ENCODE measurements at regions not wholly inside any gene's neighbourhood (a gene's known extent, or its start where the extent isn't known, plus 50 kb on each side); places are given as distances from the start of the nearest gene placed in this dataset.

- FAIRE-seq (no peak), DNase-seq (ENCODE audit: low read depth) (no peak)
- Mint-ChIP-seq H3K9me3 (ENCODE audit: unreplicated experiment) (peaks cover 5% of the 10 kb centered on the region), H3K4me3 (ENCODE audit: unreplicated experiment) (no peak overlapping the region), H3K27me3 (ENCODE audit: low read depth, unreplicated experiment) (peaks cover 9% of the 10 kb centered on the region), H3K36me3 (ENCODE audit: low read depth, unreplicated experiment) (peaks cover 2% of the 10 kb centered on the region), H3K4me1 (ENCODE audit: low read depth, unreplicated experiment) (no peaks in the 10 kb centered on the region), H3K27ac (ENCODE audit: unreplicated experiment) (no peak overlapping the region)
- Histone ChIP-seq H3K9ac (ENCODE audit: low read length) (no peak overlapping the region), H3K4me2 (ENCODE audit: low read length) (no peak overlapping the region), H2AFZ (ENCODE audit: low read depth, low read length) (no peak overlapping the region), H3K27me3 (ENCODE audit: insufficient read depth, low read length) (no peaks in the 10 kb centered on the region), H3K4me3 (ENCODE audit: insufficient read depth, low read depth, low read length) (no peak overlapping the region), H4K20me1 (ENCODE audit: insufficient read depth, low read length) (no peaks in the 10 kb centered on the region), H3K4me1 (ENCODE audit: insufficient read depth, low read length) (no peaks in the 10 kb centered on the region), H3K79me2 (ENCODE audit: insufficient read depth, low read length) (no peaks in the 10 kb centered on the region), H3K9me3 (ENCODE audit: insufficient read depth, low read depth, low read length) (peaks cover 2% of the 10 kb centered on the region), H3K36me3 (ENCODE audit: insufficient read depth, low read length) (no peaks in the 10 kb centered on the region), H3K27ac (ENCODE audit: low read depth, low read length) (no peak overlapping the region)
- TF ChIP-seq EZH2 (IDR thresholded peaks at IDR 0.05; ENCODE audit: insufficient read depth, low read length) = no peak
- no peak for TF ChIP-seq CTCF (IDR thresholded peaks at IDR 0.05; ENCODE audit: insufficient read depth, low read depth, low read length)
Measured at GRCh38 chr20:60816901-60817300, 435.2 kb upstream of the CDH4 start.

DNA sequence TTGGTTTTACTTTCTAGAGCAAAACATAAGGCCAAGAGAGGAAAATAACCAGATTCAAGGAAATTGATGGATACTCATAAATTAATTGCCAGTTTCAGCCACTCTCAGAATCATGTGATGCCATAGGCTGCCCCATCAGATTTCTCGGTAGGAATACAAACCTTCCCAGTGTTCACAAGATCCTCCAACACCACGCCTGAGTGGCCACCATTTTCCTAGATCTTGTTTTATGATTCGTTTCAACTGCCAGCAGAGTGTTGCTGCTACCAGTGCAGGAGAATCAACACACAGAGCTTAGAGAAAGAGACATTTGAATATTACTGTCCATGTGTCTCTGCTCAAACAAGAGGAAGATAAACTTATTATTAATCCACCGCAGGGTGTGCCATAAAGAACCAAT, 434.2 kb upstream of the CDH4 start:
- Histone ChIP-seq H3K79me2 (ENCODE audit: insufficient read depth, low read length) (no peaks in the 10 kb centered on the region), H3K9ac (ENCODE audit: low read length) (no peak overlapping the region), H3K36me3 (ENCODE audit: insufficient read depth, low read length) (no peaks in the 10 kb centered on the region), H3K9me3 (ENCODE audit: insufficient read depth, low read depth, low read length) (peaks cover 2% of the 10 kb centered on the region), H3K27me3 (ENCODE audit: insufficient read depth, low read length) (no peaks in the 10 kb centered on the region), H2AFZ (ENCODE audit: low read depth, low read length) (no peak overlapping the region), H3K4me1 (ENCODE audit: insufficient read depth, low read length) (no peaks in the 10 kb centered on the region), H4K20me1 (ENCODE audit: insufficient read depth, low read length) (no peaks in the 10 kb centered on the region), H3K4me3 (ENCODE audit: insufficient read depth, low read depth, low read length) (no peak overlapping the region), H3K4me2 (ENCODE audit: low read length) (no peak overlapping the region), H3K27ac (ENCODE audit: low read depth, low read length) (no peak overlapping the region)
- Mint-ChIP-seq H3K9me3 (ENCODE audit: unreplicated experiment) (peaks cover 5% of the 10 kb centered on the region), H3K4me3 (ENCODE audit: unreplicated experiment) (no peak overlapping the region), H3K4me1 (ENCODE audit: low read depth, unreplicated experiment) (no peaks in the 10 kb centered on the region), H3K27ac (ENCODE audit: unreplicated experiment) (no peak overlapping the region), H3K36me3 (ENCODE audit: low read depth, unreplicated experiment) (peaks cover 2% of the 10 kb centered on the region), H3K27me3 (ENCODE audit: low read depth, unreplicated experiment) (peaks cover 13% of the 10 kb centered on the region)
- DNase-seq (ENCODE audit: low read depth) = no peak
- TF ChIP-seq EZH2 (IDR thresholded peaks at IDR 0.05; ENCODE audit: insufficient read depth, low read length) = no peak
- no peak for TF ChIP-seq CTCF (IDR thresholded peaks at IDR 0.05; ENCODE audit: insufficient read depth, low read depth, low read length)
- no peak for FAIRE-seq

GRCh38 chr20:60819511-60819910, 432.6 kb upstream of the CDH4 start:
- FAIRE-seq = no peak
- no peaks in the 10 kb centered on the region for H3K4me1 Mint-ChIP-seq (ENCODE audit: low read depth, unreplicated experiment)
- H3K27ac ChIP-seq (ENCODE audit: low read depth, low read length) = no peak overlapping the region
- no peaks in the 10 kb centered on the region for H4K20me1 ChIP-seq (ENCODE audit: insufficient read depth, low read length)
- no peak for DNase-seq (ENCODE audit: low read depth)
- H3K4me1 ChIP-seq (ENCODE audit: insufficient read depth, low read length) = no peaks in the 10 kb centered on the region
- no peak overlapping the region for H3K4me3 ChIP-seq (ENCODE audit: insufficient read depth, low read depth, low read length)
- peaks cover 2% of the 10 kb centered on the region for H3K9me3 ChIP-seq (ENCODE audit: insufficient read depth, low read depth, low read length)
- peaks cover 2% of the 10 kb centered on the region for H3K36me3 Mint-ChIP-seq (ENCODE audit: low read depth, unreplicated experiment)
- no peak overlapping the region for H3K27ac Mint-ChIP-seq (ENCODE audit: unreplicated experiment)
- no peak for TF ChIP-seq CTCF (IDR thresholded peaks at IDR 0.05; ENCODE audit: insufficient read depth, low read depth, low read length)
- no peak overlapping the region for H3K4me2 ChIP-seq (ENCODE audit: low read length)
- no peak overlapping the region for H3K4me3 Mint-ChIP-seq (ENCODE audit: unreplicated experiment)
- peaks cover 7% of the 10 kb centered on the region for H3K9me3 Mint-ChIP-seq (ENCODE audit: unreplicated experiment)
- no peak overlapping the region for H3K9ac ChIP-seq (ENCODE audit: low read length)
- peaks cover 21% of the 10 kb centered on the region for H3K27me3 Mint-ChIP-seq (ENCODE audit: low read depth, unreplicated experiment)
- H3K27me3 ChIP-seq (ENCODE audit: insufficient read depth, low read length) = no peaks in the 10 kb centered on the region
- H3K79me2 ChIP-seq (ENCODE audit: insufficient read depth, low read length) = no peaks in the 10 kb centered on the region
- H2AFZ ChIP-seq (ENCODE audit: low read depth, low read length) = no peak overlapping the region
- H3K36me3 ChIP-seq (ENCODE audit: insufficient read depth, low read length) = no peaks in the 10 kb centered on the region

Data from astrocyte (in vitro differentiated cells and primary cell).